GM12878 (cell line): ENCODE measurements at regions not wholly inside any gene's neighbourhood (a gene's known extent, or its start where the extent isn't known, plus 50 kb on each side); places are given as distances from the start of the nearest gene placed in this dataset.

Experiments
- ATAC-seq: fragments of 200-7000 bp; cut with Tn5 transposase; 3 replicates; pipeline ENCODE4 v1.9.1; 2020; ENCODE audit warnings: mild to moderate bottlenecking, moderate library complexity
- BruUV-seq: library from RNA; stranded (reverse); fragments of 400-500 nt; replicated peaks from 2 replicates; lab custom pipeline; 2021; lab: Mats Ljungman, UMichigan
- CTCF ChIA-PET: fragments of 300-600 bp; sonication (Branson Sonifier 250); formaldehyde crosslinking; extraction: SDS; loops from one replicate; lab custom pipeline; 2021; ENCODE audit warnings: inconsistent platforms; lab: Yijun Ruan, JAX
- POLR2A ChIA-PET: fragments of 350-600 bp; formaldehyde crosslinking; extraction: SDS; loops from one replicate; lab custom pipeline; 2021; ENCODE audit warnings: inconsistent platforms; lab: Charles Lee
- RAD21 ChIA-PET: fragments of 300-600 bp; sonication (Branson Sonifier 250); formaldehyde crosslinking; loops from one replicate; lab custom pipeline; 2023; ENCODE audit warnings: antibody characterized with exemption; ENCODE audit not compliant: unreplicated experiment; lab: Charles Lee
- SMC1A ChIA-PET: fragments of 300-600 bp; sonication (Branson Sonifier 250); formaldehyde crosslinking; loops from one replicate; lab custom pipeline; 2023; ENCODE audit not compliant: unreplicated experiment, uncharacterized antibody; lab: Charles Lee
- DNase-seq: peaks from one replicate; pipeline ENCODE4 v3.0.0-alpha.2; 2011; ENCODE audit warnings: low read depth, low spot score
- FAIRE-seq: peaks from 3 replicates; lab custom pipeline; 2011; peaks lifted over from hg19 to GRCh38; lab: Jason Lieb, UNC
- H2AFZ ChIP-seq: 2 replicates; pipeline ENCODE4 v1.6.0; 2011; ENCODE audit warnings: low read depth, low read length, control low read depth; ENCODE audit not compliant: control insufficient read depth
- H3K27ac ChIP-seq: 2 replicates; pipeline ENCODE4 v1.5.1; 2011; ENCODE audit warnings: control low read depth; ENCODE audit not compliant: control insufficient read depth, insufficient read depth
- H3K27me3 ChIP-seq, 2 experiments: replicated peaks in 1 of 2; 2 replicates each; pipeline versions ENCODE4 v1.6.0 to v1.6.1; 2011; ENCODE audit warnings: low read length in 1 of 2; ENCODE audit not compliant: control insufficient read depth in 2 of 2, insufficient read depth in 2 of 2
- H3K36me3 ChIP-seq, 2 experiments: 2 replicates each; pipeline ENCODE4 v1.5.1; 2011; ENCODE audit warnings: low read length in 1 of 2; ENCODE audit not compliant: control insufficient read depth in 2 of 2, insufficient read depth in 2 of 2
- H3K4me1 ChIP-seq: 2 replicates; pipeline ENCODE4 v1.6.1; 2011; ENCODE audit warnings: mild to moderate bottlenecking, low read length, moderate library complexity, mixed read lengths; ENCODE audit not compliant: control insufficient read depth, insufficient read depth
- H3K4me2 ChIP-seq: 2 replicates; pipeline ENCODE4 v1.6.0; 2011; ENCODE audit warnings: control low read depth; ENCODE audit not compliant: control insufficient read depth, insufficient read depth
- H3K4me3 ChIP-seq: fragments of 200-600 bp; sonication (generic); 2 replicates; pipeline ENCODE4 v1.5.1; 2016
- H3K79me2 ChIP-seq: 2 replicates; pipeline ENCODE4 v1.6.0; 2011; ENCODE audit warnings: low read length; ENCODE audit not compliant: control insufficient read depth, insufficient read depth
- H3K9ac ChIP-seq: 2 replicates; pipeline ENCODE4 v1.8.0; 2011; ENCODE audit warnings: low read length, control low read depth, mixed read lengths; ENCODE audit not compliant: control insufficient read depth, insufficient read depth
- H3K9me3 ChIP-seq: replicated peaks from 3 replicates; pipeline ENCODE4 v1.5.1; 2011; ENCODE audit warnings: mild to moderate bottlenecking, low read length; ENCODE audit not compliant: control insufficient read depth, insufficient read depth
- H4K20me1 ChIP-seq: 2 replicates; pipeline ENCODE4 v1.6.0; 2011; ENCODE audit not compliant: control insufficient read depth, insufficient read depth
- CEBPB ChIP-seq, 2 experiments: fragments of 150-350 bp in 1 of 2; IDR thresholded peaks; 2 replicates each; pipeline ENCODE4 v1.6.1; 2012 to 2014; ENCODE audit warnings: low read depth in 2 of 2, low read length in 2 of 2, borderline replicate concordance in 1 of 2, inconsistent platforms in 1 of 2
- CREB1 ChIP-seq: IDR thresholded peaks from 2 replicates; pipeline ENCODE4 v1.6.1; 2012; ENCODE audit warnings: low read depth, mild to moderate bottlenecking, inconsistent platforms
- HDAC2 ChIP-seq: fragments of 200-600 bp; sonication (generic); IDR thresholded peaks from 2 replicates; pipeline ENCODE4 v1.6.1; 2017
- IKZF2 ChIP-seq, 2 experiments: fragments of 450-650 bp; IDR thresholded peaks; 2 replicates each; pipeline ENCODE4 v1.6.1; 2017; ENCODE audit warnings: mild to moderate bottlenecking in 2 of 2, moderate library complexity in 2 of 2
- IRF3 ChIP-seq: fragments of 450-650 bp; IDR thresholded peaks from 2 replicates; pipeline ENCODE4 v1.6.1; 2014; ENCODE audit warnings: mild to moderate bottlenecking
- IRF4 ChIP-seq: IDR thresholded peaks from 2 replicates; pipeline ENCODE4 v1.6.1; 2011; ENCODE audit warnings: low read depth, low read length
- JUND ChIP-seq: IDR thresholded peaks from 2 replicates; pipeline ENCODE4 v1.6.1; 2012; ENCODE audit warnings: low read depth, mild to moderate bottlenecking, low read length, improper control_type of control experiment, moderate library complexity
- NFIC ChIP-seq: IDR thresholded peaks from 2 replicates; pipeline ENCODE4 v1.6.1; 2012; ENCODE audit warnings: low read depth, mild to moderate bottlenecking, inconsistent platforms, low read length, moderate library complexity
- NFXL1 ChIP-seq: fragments of 450-650 bp; IDR thresholded peaks from 2 replicates; pipeline ENCODE4 v1.6.1; 2017; ENCODE audit warnings: antibody characterized with exemption, mild to moderate bottlenecking, borderline replicate concordance
- NKRF ChIP-seq: fragments of 450-650 bp; conservative IDR thresholded peaks from 2 replicates; pipeline ENCODE4 v1.6.1; 2017; ENCODE audit warnings: mild to moderate bottlenecking, moderate library complexity
- NRF1 ChIP-seq: conservative IDR thresholded peaks from 2 replicates; pipeline ENCODE4 v1.6.1; 2011; ENCODE audit warnings: mild to moderate bottlenecking, low read depth, low read length, improper control_type of control experiment
- POLR2AphosphoS2 ChIP-seq: IDR thresholded peaks from 2 replicates; pipeline ENCODE4 v1.6.1; 2011; ENCODE audit warnings: low read depth, mild to moderate bottlenecking, low read length, improper control_type of control experiment, moderate library complexity
- SPI1 ChIP-seq: IDR thresholded peaks from 2 replicates; pipeline ENCODE4 v1.6.1; 2011; ENCODE audit warnings: low read depth, mild to moderate bottlenecking, low read length, moderate library complexity, borderline replicate concordance; ENCODE audit not compliant: insufficient read depth
- SREBF1 ChIP-seq: IDR thresholded peaks from 2 replicates; pipeline ENCODE4 v1.6.1; 2012; ENCODE audit warnings: mild to moderate bottlenecking, low read length
- ZNF384 ChIP-seq: IDR thresholded peaks from 2 replicates; pipeline ENCODE4 v1.6.1; 2012; ENCODE audit warnings: low read depth, mild to moderate bottlenecking, low read length, improper control_type of control experiment, borderline replicate concordance
- WGBS: methylation state at CpG from one replicate; pipeline ENCODE4 v1.1.6; 2016; ENCODE audit warnings: low lambda C conversion rate; ENCODE audit not compliant: insufficient replicate concordance, insufficient coverage; ENCODE audit errors: missing lambda C conversion rate; 5-methylcytosine and 5-hydroxymethylcytosine counted together
- in situ Hi-C: fragments of 300-500 bp; cut with MboI; formaldehyde crosslinking; loops from 9 replicates; pipeline ENCODE4 v1.14.3; 2018; ENCODE audit warnings: mixed read lengths
- intact Hi-C: fragments of 100-400 bp; cut with micrococcal nuclease; formaldehyde crosslinking; loops from one replicate; pipeline ENCODE4 v1.14.2; 2022; ENCODE audit not compliant: unreplicated experiment
- TF ChIP-seq, protein P1 (sequence below): IDR thresholded peaks from 2 replicates; pipeline ENCODE4 v1.6.1; 2011; ENCODE audit warnings: mild to moderate bottlenecking, low read depth, low read length, moderate library complexity; ENCODE audit not compliant: insufficient replicate concordance

DNA sequence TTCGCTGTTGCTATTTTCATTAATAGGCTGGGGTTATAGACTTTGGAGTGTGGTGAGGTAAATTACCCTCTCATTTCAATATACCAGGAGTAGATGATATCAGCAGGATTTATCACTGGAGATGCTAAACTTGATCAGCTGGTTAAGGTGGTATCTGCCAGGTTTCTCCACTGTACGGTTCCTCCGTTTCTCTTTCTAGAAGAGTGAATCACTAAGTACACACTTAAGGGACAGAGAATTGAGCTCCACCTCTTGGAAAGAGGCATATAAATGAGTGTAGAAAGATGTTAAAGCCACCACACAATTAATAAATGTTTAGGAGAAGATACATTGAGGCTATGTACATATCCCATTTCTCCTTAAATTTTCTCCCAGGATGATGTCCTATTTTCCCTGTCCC lies 277.4 kb upstream of the GRIP1 start:
- Histone ChIP-seq H3K36me3 (no peaks in the 10 kb centered on the region), H3K4me2 (no peak overlapping the region), H3K79me2 (no peaks in the 10 kb centered on the region), H3K9me3 (no peaks in the 10 kb centered on the region), H2AFZ (no peak overlapping the region), H3K27me3 (no peaks in the 10 kb centered on the region), H4K20me1 (no peaks in the 10 kb centered on the region), H3K4me1 (no peaks in the 10 kb centered on the region), H3K27ac (no peak overlapping the region), H3K9ac (no peak overlapping the region), H3K4me3 (no peak overlapping the region)
- no peak for FAIRE-seq
- in situ Hi-C loops, result no loop called here
- CTCF ChIA-PET, result no interaction called here
- no peak for DNase-seq
- intact Hi-C loops, result no loop called here
- no peak for ATAC-seq
- POLR2A ChIA-PET, result no interaction called here
- 91% methylated on average over 3 of the region's 3 CpGs for whole genome bisulfite sequencing
- no TSS peak for BruUV-seq
- RAD21 ChIA-PET, result no interaction called here
- TF ChIP-seq NFIC, result no peak
- TF ChIP-seq CEBPB (IDR thresholded peaks at IDR 0.05; ENCODE audit: borderline replicate concordance in 1 of 2, low read depth in 2 of 2, low read length in 2 of 2), result no peak
- TF ChIP-seq NRF1, result no peak
- TF ChIP-seq IRF3, result no peak
- no peak for TF ChIP-seq POLR2AphosphoS2
- no peak for TF ChIP-seq CREB1
- TF ChIP-seq IKZF2 (IDR thresholded peaks at IDR 0.05), result no peak
- no peak for TF ChIP-seq JUND
- SMC1A ChIA-PET, result no interaction called here

- in situ Hi-C loops (no loop called here), intact Hi-C loops (no loop called here)
- Histone ChIP-seq H3K79me2 (no peaks in the 10 kb centered on the region), H3K27me3 (no peaks in the 10 kb centered on the region), H3K36me3 (no peaks in the 10 kb centered on the region), H4K20me1 (no peaks in the 10 kb centered on the region), H3K4me2 (no peak overlapping the region), H3K4me1 (no peaks in the 10 kb centered on the region), H3K4me3 (no peak overlapping the region), H3K9me3 (no peaks in the 10 kb centered on the region), H3K9ac (no peak overlapping the region), H3K27ac (no peak overlapping the region), H2AFZ (no peak overlapping the region)
- no peak for DNase-seq
- WGBS, result 26% methylated on average over 2 of the region's 2 CpGs
- CTCF ChIA-PET, result no interaction called here
- SMC1A ChIA-PET, result interaction anchor here (0.6 kb wide), 1 partner anchor 143 kb away, joined by 4 read pairs; no protein-coding TSS in a partner anchor
- no peak for ATAC-seq
- RAD21 ChIA-PET, result no interaction called here
- POLR2A ChIA-PET, result no interaction called here
- BruUV-seq, result no TSS peak
- FAIRE-seq, result no peak
- TF ChIP-seq ZNF384, result no peak
- no peak for TF ChIP-seq NKRF
- TF ChIP-seq HDAC2, result no peak
- no peak for TF ChIP-seq SREBF1
- TF ChIP-seq, protein P1, sequence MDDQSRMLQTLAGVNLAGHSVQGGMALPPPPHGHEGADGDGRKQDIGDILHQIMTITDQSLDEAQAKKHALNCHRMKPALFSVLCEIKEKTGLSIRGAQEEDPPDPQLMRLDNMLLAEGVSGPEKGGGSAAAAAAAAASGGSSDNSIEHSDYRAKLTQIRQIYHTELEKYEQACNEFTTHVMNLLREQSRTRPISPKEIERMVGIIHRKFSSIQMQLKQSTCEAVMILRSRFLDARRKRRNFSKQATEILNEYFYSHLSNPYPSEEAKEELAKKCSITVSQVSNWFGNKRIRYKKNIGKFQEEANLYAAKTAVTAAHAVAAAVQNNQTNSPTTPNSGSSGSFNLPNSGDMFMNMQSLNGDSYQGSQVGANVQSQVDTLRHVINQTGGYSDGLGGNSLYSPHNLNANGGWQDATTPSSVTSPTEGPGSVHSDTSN, result no peak
- no peak for TF ChIP-seq NFXL1
- TF ChIP-seq SPI1, result no peak
- TF ChIP-seq NFIC, result no peak
- TF ChIP-seq IRF4, result no peak
Measured at GRCh38 chr12:66959276-66959675, 280.4 kb upstream of the GRIP1 start.
